PC-3 (cell line): ENCODE measurements at regions not wholly inside any gene's neighbourhood (a gene's known extent, or its start where the extent isn't known, plus 50 kb on each side); places are given as distances from the start of the nearest gene placed in this dataset.

Experiments used
- ATAC-seq: fragments of 200-7000 bp; cut with Tn5 transposase; 2 replicates; pipeline ENCODE4 v1.9.1; 2020; ENCODE audit warnings: mild to moderate bottlenecking, moderate library complexity
- BruUV-seq: library from RNA; stranded (reverse); fragments of 400-500 nt; replicated peaks from 2 replicates; lab custom pipeline; 2021; lab: Mats Ljungman, UMichigan
- CTCF ChIA-PET: fragments of 300-600 bp; sonication (Branson Sonifier 250); formaldehyde crosslinking; loops from one replicate; lab custom pipeline; 2022; ENCODE audit warnings: antibody characterized with exemption; lab: Charles Lee
- POLR2A ChIA-PET: fragments of 300-600 bp; sonication (Branson Sonifier 250); formaldehyde crosslinking; loops from one replicate; lab custom pipeline; 2022; ENCODE audit warnings: antibody characterized with exemption; ENCODE audit not compliant: unreplicated experiment; lab: Charles Lee
- DNase-seq: peaks from one replicate; pipeline ENCODE4 v3.0.0-alpha.2; 2015
- H2AFZ ChIP-seq: fragments of 300-600 bp; sonication (generic); 2 replicates; pipeline ENCODE4 v1.6.0; 2016; ENCODE audit warnings: antibody characterized with exemption, low read length
- H3F3A ChIP-seq: fragments of 300-600 bp; sonication (generic); one replicate; pipeline ENCODE4 v1.6.0; 2017; ENCODE audit warnings: antibody characterized with exemption, low read length, control low read depth, mild to moderate bottlenecking; ENCODE audit not compliant: unreplicated experiment
- H3K27ac ChIP-seq: fragments of 300-600 bp; sonication (generic); 2 replicates; pipeline ENCODE4 v1.5.1; 2016; ENCODE audit warnings: mild to moderate bottlenecking, low read length
- H3K27me3 ChIP-seq: fragments of 300-600 bp; sonication (generic); 2 replicates; pipeline ENCODE4 v1.6.1; 2016; ENCODE audit warnings: low read length, mixed read lengths
- H3K36me3 ChIP-seq: fragments of 300-600 bp; sonication (generic); 2 replicates; pipeline ENCODE4 v1.6.1; 2016; ENCODE audit warnings: low read depth, mixed run types, low read length, mixed read lengths
- H3K4me1 ChIP-seq: fragments of 300-600 bp; sonication (generic); 2 replicates; pipeline ENCODE4 v1.5.1; 2016; ENCODE audit warnings: low read length; ENCODE audit not compliant: insufficient read depth
- H3K4me2 ChIP-seq: fragments of 300-600 bp; sonication (generic); 2 replicates; pipeline ENCODE4 v1.6.0; 2016; ENCODE audit warnings: low read length
- H3K4me3 ChIP-seq: fragments of 300-600 bp; sonication (generic); 2 replicates; pipeline ENCODE4 v1.5.1; 2016; ENCODE audit warnings: mild to moderate bottlenecking, low read length, mixed read lengths
- H3K79me2 ChIP-seq: fragments of 300-600 bp; sonication (generic); 2 replicates; pipeline ENCODE4 v1.6.1; 2017; ENCODE audit warnings: low read length, mixed read lengths
- H3K9ac ChIP-seq: fragments of 300-600 bp; sonication (generic); 2 replicates; pipeline ENCODE4 v1.6.0; 2016; ENCODE audit warnings: mild to moderate bottlenecking, low read length
- H3K9me2 ChIP-seq: fragments of 300-600 bp; sonication (generic); replicated peaks from 2 replicates; pipeline ENCODE4 v1.6.1; 2016; ENCODE audit warnings: mixed run types, low read length, mixed read lengths
- H3K9me3 ChIP-seq: fragments of 300-600 bp; sonication (generic); 2 replicates; pipeline ENCODE4 v1.6.1; 2016; ENCODE audit warnings: low read length, mixed read lengths
- H4K20me1 ChIP-seq: fragments of 300-600 bp; sonication (generic); 2 replicates; pipeline ENCODE4 v1.6.1; 2016; ENCODE audit warnings: low read length, mixed read lengths
- EZH2 ChIP-seq: fragments of 300-600 bp; sonication (generic); IDR thresholded peaks from one replicate; pipeline ENCODE4 v1.6.1; 2017; ENCODE audit warnings: antibody characterized with exemption, mild to moderate bottlenecking, low read length; ENCODE audit not compliant: unreplicated experiment
- EZH2phosphoT487 ChIP-seq: fragments of 300-600 bp; sonication (generic); IDR thresholded peaks from 2 replicates; pipeline ENCODE4 v1.6.1; 2018; ENCODE audit warnings: mild to moderate bottlenecking, antibody characterized with exemption, low read length, borderline replicate concordance
- intact Hi-C: fragments of 100-400 bp; cut with micrococcal nuclease; formaldehyde crosslinking; loops from 2 replicates; pipeline ENCODE4 v1.9.0; 2023
- TF ChIP-seq, protein P1 (sequence below): fragments of 300-600 bp; sonication (generic); conservative IDR thresholded peaks from 2 replicates; pipeline ENCODE4 v1.5.1; 2017; ENCODE audit warnings: antibody characterized with exemption, low read depth, mild to moderate bottlenecking, low read length

DNA sequence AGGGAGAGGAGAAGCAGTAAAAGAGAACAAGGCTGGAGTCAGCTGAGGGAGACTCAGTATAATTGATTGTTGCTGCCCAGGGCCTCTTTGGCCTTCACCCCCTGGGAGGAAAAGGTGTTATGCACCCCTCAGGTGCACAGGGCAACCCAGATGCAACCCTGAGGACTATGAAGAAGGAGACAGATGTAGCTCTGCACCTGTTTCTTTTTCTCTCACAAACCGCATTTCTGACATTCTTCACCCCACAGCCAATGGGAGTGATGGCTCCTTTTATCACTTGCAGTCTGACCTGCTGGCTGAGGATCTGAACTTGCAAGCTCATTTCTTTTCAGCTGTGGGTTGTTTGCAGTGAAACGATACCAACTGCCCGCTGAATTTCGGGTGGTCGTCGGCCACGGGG lies 64.1 kb upstream of the F13A1 start:
- intact Hi-C loops: no loop called here
- Histone ChIP-seq H3K4me3 (no peak overlapping the region), H3K27ac (no peak overlapping the region), H3K9me2 (no peaks in the 10 kb centered on the region; the same call in 1 of the 2 replicates), H3F3A (no peaks in the 10 kb centered on the region), H3K27me3 (peaks cover 16% of the 10 kb centered on the region; the same call in 1 of the 2 replicates), H4K20me1 (no peaks in the 10 kb centered on the region), H3K36me3 (no peaks in the 10 kb centered on the region), H3K9me3 (no peaks in the 10 kb centered on the region), H2AFZ (no peak overlapping the region), H3K79me2 (no peaks in the 10 kb centered on the region), H3K9ac (no peak overlapping the region), H3K4me1 (no peaks in the 10 kb centered on the region), H3K4me2 (no peak overlapping the region)
- no peak for TF ChIP-seq EZH2
- BruUV-seq: no TSS peak
- POLR2A ChIA-PET: no interaction called here
- ATAC-seq: no peak
- CTCF ChIA-PET: no interaction called here
- DNase-seq: no peak

GRCh38 chr6:6386010-6386409 lies 65.5 kb upstream of the F13A1 start:
- DNase-seq (no peak), ATAC-seq (no peak)
- Histone ChIP-seq H4K20me1 (no peaks in the 10 kb centered on the region), H3K9me2 (no peaks in the 10 kb centered on the region; the same call in 1 of the 2 replicates), H3K4me3 (no peak overlapping the region), H3K27me3 (peaks cover 16% of the 10 kb centered on the region; the same call in 1 of the 2 replicates), H3K79me2 (no peaks in the 10 kb centered on the region), H3F3A (no peaks in the 10 kb centered on the region), H3K4me2 (no peak overlapping the region), H3K36me3 (no peaks in the 10 kb centered on the region), H3K9me3 (no peaks in the 10 kb centered on the region), H3K27ac (no peak overlapping the region), H2AFZ (no peak overlapping the region), H3K4me1 (no peaks in the 10 kb centered on the region), H3K9ac (no peak overlapping the region)
- intact Hi-C loops: no loop called here
- POLR2A ChIA-PET: no interaction called here
- CTCF ChIA-PET: no interaction called here
- BruUV-seq: no TSS peak
- TF ChIP-seq EZH2 (no peak), EZH2phosphoT487 (no peak)
- TF ChIP-seq, protein P1, sequence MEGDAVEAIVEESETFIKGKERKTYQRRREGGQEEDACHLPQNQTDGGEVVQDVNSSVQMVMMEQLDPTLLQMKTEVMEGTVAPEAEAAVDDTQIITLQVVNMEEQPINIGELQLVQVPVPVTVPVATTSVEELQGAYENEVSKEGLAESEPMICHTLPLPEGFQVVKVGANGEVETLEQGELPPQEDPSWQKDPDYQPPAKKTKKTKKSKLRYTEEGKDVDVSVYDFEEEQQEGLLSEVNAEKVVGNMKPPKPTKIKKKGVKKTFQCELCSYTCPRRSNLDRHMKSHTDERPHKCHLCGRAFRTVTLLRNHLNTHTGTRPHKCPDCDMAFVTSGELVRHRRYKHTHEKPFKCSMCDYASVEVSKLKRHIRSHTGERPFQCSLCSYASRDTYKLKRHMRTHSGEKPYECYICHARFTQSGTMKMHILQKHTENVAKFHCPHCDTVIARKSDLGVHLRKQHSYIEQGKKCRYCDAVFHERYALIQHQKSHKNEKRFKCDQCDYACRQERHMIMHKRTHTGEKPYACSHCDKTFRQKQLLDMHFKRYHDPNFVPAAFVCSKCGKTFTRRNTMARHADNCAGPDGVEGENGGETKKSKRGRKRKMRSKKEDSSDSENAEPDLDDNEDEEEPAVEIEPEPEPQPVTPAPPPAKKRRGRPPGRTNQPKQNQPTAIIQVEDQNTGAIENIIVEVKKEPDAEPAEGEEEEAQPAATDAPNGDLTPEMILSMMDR: no peak

GRCh38 chr6:6390849-6391602 lies 70.6 kb upstream of the F13A1 start:
- no peaks in the 10 kb centered on the region for H3F3A ChIP-seq
- TF ChIP-seq EZH2phosphoT487 (no peak), EZH2 (no peak)
- TF ChIP-seq, protein P1: no peak
- no peak overlapping the region for H2AFZ ChIP-seq
- no peak overlapping the region for H3K9ac ChIP-seq
- POLR2A ChIA-PET: no interaction called here
- no peak overlapping the region for H3K4me3 ChIP-seq
- peaks cover 6% of the 10 kb centered on the region; the same call in 1 of the 2 replicates for H3K27me3 ChIP-seq
- intact Hi-C loops: no loop called here
- H3K4me1 ChIP-seq: no peaks in the 10 kb centered on the region
- H3K27ac ChIP-seq: no peak overlapping the region
- no TSS peak for BruUV-seq
- CTCF ChIA-PET: no interaction called here
- H3K9me3 ChIP-seq: no peaks in the 10 kb centered on the region
- DNase-seq (no peak), ATAC-seq (no peak)
- H3K36me3 ChIP-seq: no peaks in the 10 kb centered on the region
- H3K9me2 ChIP-seq: no peaks in the 10 kb centered on the region; the same call in 1 of the 2 replicates
- no peaks in the 10 kb centered on the region for H3K79me2 ChIP-seq
- H3K4me2 ChIP-seq: no peak overlapping the region
- no peaks in the 10 kb centered on the region for H4K20me1 ChIP-seq
